ENCODE measurements at regions not wholly inside any gene's neighbourhood (a gene's known extent, or its start where the extent isn't known, plus 50 kb on each side); places are given as distances from the start of the nearest gene placed in this dataset.

DNA sequence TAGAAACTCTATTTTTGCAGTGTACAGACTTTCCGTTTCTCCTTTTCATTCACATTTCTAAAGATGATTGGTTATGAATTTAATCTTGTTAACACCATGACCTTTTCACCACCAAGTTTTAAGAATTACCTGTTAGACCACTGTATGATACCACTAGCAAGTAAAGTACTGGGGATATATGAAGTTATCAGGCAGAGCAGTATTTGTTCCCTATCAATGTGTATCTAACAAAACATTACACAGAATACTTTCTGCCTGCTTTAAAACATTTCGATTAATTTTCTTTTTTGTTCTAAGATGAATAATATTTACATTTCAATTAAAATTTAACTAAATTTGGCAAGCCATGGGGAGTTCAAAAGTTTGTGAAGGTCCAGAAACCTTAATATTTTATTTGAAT, 49.9 kb upstream of the AHR start:
- TF ChIP-seq, protein P1, sequence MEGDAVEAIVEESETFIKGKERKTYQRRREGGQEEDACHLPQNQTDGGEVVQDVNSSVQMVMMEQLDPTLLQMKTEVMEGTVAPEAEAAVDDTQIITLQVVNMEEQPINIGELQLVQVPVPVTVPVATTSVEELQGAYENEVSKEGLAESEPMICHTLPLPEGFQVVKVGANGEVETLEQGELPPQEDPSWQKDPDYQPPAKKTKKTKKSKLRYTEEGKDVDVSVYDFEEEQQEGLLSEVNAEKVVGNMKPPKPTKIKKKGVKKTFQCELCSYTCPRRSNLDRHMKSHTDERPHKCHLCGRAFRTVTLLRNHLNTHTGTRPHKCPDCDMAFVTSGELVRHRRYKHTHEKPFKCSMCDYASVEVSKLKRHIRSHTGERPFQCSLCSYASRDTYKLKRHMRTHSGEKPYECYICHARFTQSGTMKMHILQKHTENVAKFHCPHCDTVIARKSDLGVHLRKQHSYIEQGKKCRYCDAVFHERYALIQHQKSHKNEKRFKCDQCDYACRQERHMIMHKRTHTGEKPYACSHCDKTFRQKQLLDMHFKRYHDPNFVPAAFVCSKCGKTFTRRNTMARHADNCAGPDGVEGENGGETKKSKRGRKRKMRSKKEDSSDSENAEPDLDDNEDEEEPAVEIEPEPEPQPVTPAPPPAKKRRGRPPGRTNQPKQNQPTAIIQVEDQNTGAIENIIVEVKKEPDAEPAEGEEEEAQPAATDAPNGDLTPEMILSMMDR (IDR thresholded peaks at IDR 0.05), result no peak
- TF ChIP-seq POLR2A (IDR thresholded peaks at IDR 0.05), result no peak
- Histone ChIP-seq H3K27ac (no peak overlapping the region), H3K9me3 (no peaks in the 10 kb centered on the region), H3K4me3 (no peak overlapping the region), H3K27me3 (no peaks in the 10 kb centered on the region), H3K4me1 (no peaks in the 10 kb centered on the region), H3K36me3 (ENCODE audit: low read depth, missing control alignments) (no peaks in the 10 kb centered on the region)
- no peak for DNase-seq
- intact Hi-C loops (cut with DNase I; ENCODE audit: low total_unique reads), result no loop called here
- WGBS, 2 donors, result 91 to 92% methylated on average over 2 of the region's 2 CpGs

Small RNA genes in the stretch of these regions (small RNA-seq; reads per million reads assigned to genes)
- gene RF00017, result 0 reads per million in 2 donors
